ENCODE measurements at regions not wholly inside any gene's neighbourhood (a gene's known extent, or its start where the extent isn't known, plus 50 kb on each side); places are given as distances from the start of the nearest gene placed in this dataset.

GRCh38 chr6:98670045-98670746, 164.2 kb upstream of the POU3F2 start:
- H3K27me3 ChIP-seq = no peaks in the 10 kb centered on the region
- WGBS, 2 donors = 92 to 94% methylated on average over 3 of the region's 3 CpGs
- H3K27ac ChIP-seq = no peak overlapping the region
- TF ChIP-seq CTCF (IDR thresholded peaks at IDR 0.05) (no peak), POLR2A (IDR thresholded peaks at IDR 0.05) (no peak)
- DNase-seq = no peak
- intact Hi-C loops (cut with DNase I; ENCODE audit: low total_unique reads) = no loop called here
- H3K36me3 ChIP-seq (ENCODE audit: low read depth, missing control alignments) = no peaks in the 10 kb centered on the region
- no peaks in the 10 kb centered on the region for H3K4me1 ChIP-seq
- no peaks in the 10 kb centered on the region for H3K9me3 ChIP-seq
- H3K4me3 ChIP-seq = no peak overlapping the region

GRCh38 chr6:98672681-98673475, 161.5 kb upstream of the POU3F2 start:
- DNase-seq = no peak
- intact Hi-C loops (cut with DNase I; ENCODE audit: low total_unique reads) = no loop called here
- no peaks in the 10 kb centered on the region for H3K4me1 ChIP-seq
- 54 to 77% methylated on average over 1 of the region's 1 CpG for WGBS, 2 donors
- TF ChIP-seq POLR2A (IDR thresholded peaks at IDR 0.05) (no peak), CTCF (IDR thresholded peaks at IDR 0.05) (no peak)
- H3K27ac ChIP-seq = no peak overlapping the region
- H3K4me3 ChIP-seq = no peak overlapping the region
- H3K27me3 ChIP-seq = no peaks in the 10 kb centered on the region
- no peaks in the 10 kb centered on the region for H3K9me3 ChIP-seq
- no peaks in the 10 kb centered on the region for H3K36me3 ChIP-seq (ENCODE audit: low read depth, missing control alignments)

- H3K27ac ChIP-seq = no peak overlapping the region
- no peaks in the 10 kb centered on the region for H3K36me3 ChIP-seq (ENCODE audit: low read depth, missing control alignments)
- intact Hi-C loops (cut with DNase I; ENCODE audit: low total_unique reads) = no loop called here
- TF ChIP-seq CTCF (IDR thresholded peaks at IDR 0.05) = no peak
- TF ChIP-seq POLR2A (IDR thresholded peaks at IDR 0.05) = no peak
- no peaks in the 10 kb centered on the region for H3K4me1 ChIP-seq
- 17 to 30% methylated on average over 2 of the region's 2 CpGs for WGBS, 2 donors
- H3K27me3 ChIP-seq = no peaks in the 10 kb centered on the region
- H3K4me3 ChIP-seq = no peak overlapping the region
- H3K9me3 ChIP-seq = no peaks in the 10 kb centered on the region
- no peak for DNase-seq
Observed at GRCh38 chr6:98678481-98678880, 155.9 kb upstream of the POU3F2 start.

- DNase-seq = no peak
- TF ChIP-seq CTCF (IDR thresholded peaks at IDR 0.05) (no peak), POLR2A (IDR thresholded peaks at IDR 0.05) (no peak)
- intact Hi-C loops (cut with DNase I; ENCODE audit: low total_unique reads) = no loop called here
- Histone ChIP-seq H3K27ac (no peak overlapping the region), H3K27me3 (no peaks in the 10 kb centered on the region), H3K4me1 (no peaks in the 10 kb centered on the region), H3K4me3 (no peak overlapping the region), H3K36me3 (ENCODE audit: low read depth, missing control alignments) (no peaks in the 10 kb centered on the region), H3K9me3 (no peaks in the 10 kb centered on the region)
- 67 to 94% methylated on average over 1 of the region's 1 CpG for WGBS, 2 donors
Observed at GRCh38 chr6:98686008-98686601, 148.3 kb upstream of the POU3F2 start.

Data from testis (tissue), 2 donors.